ENCODE measurements at regions not wholly inside any gene's neighbourhood (a gene's known extent, or its start where the extent isn't known, plus 50 kb on each side); places are given as distances from the start of the nearest gene placed in this dataset.

GRCh38 chr17:64787921-64788271 lies 125.8 kb upstream of the SMURF2 start:
- H3K9ac ChIP-seq: no peak overlapping the region
- no peaks in the 10 kb centered on the region for H3K79me2 ChIP-seq
- no peak overlapping the region for H2AFZ ChIP-seq
- H3K4me2 ChIP-seq (ENCODE audit: low read length): no peak overlapping the region
- no peaks in the 10 kb centered on the region for H3K27me3 ChIP-seq (ENCODE audit: control insufficient read depth, insufficient read depth, low read length)
- H3K4me3 ChIP-seq (ENCODE audit: low read depth, low read length): no peak overlapping the region
- H3K27ac ChIP-seq: no peak overlapping the region
- H3K9me3 ChIP-seq (ENCODE audit: control insufficient read depth, low read length): no peaks in the 10 kb centered on the region
- TF ChIP-seq CTCF (IDR thresholded peaks at IDR 0.05): no peak
- no peaks in the 10 kb centered on the region for H3K36me3 ChIP-seq (ENCODE audit: control insufficient read depth, insufficient read depth, low read length)
- H3K4me1 ChIP-seq: no peaks in the 10 kb centered on the region

- H3K36me3 ChIP-seq (ENCODE audit: control insufficient read depth, insufficient read depth, low read length): no peaks in the 10 kb centered on the region
- H2AFZ ChIP-seq: no peak overlapping the region
- no peaks in the 10 kb centered on the region for H3K79me2 ChIP-seq
- H3K9ac ChIP-seq: no peak overlapping the region
- no peak for TF ChIP-seq CTCF (IDR thresholded peaks at IDR 0.05)
- no peaks in the 10 kb centered on the region for H3K4me1 ChIP-seq
- H3K4me3 ChIP-seq (ENCODE audit: low read depth, low read length): no peak overlapping the region
- no peaks in the 10 kb centered on the region for H3K27me3 ChIP-seq (ENCODE audit: control insufficient read depth, insufficient read depth, low read length)
- no peak overlapping the region for H3K27ac ChIP-seq
- no peaks in the 10 kb centered on the region for H3K9me3 ChIP-seq (ENCODE audit: control insufficient read depth, low read length)
- H3K4me2 ChIP-seq (ENCODE audit: low read length): no peak overlapping the region
Measured at GRCh38 chr17:64787255-64787920, 125.3 kb upstream of the SMURF2 start.

GRCh38 chr17:64786337-64786736 lies 124.2 kb upstream of the SMURF2 start:
- Histone ChIP-seq H3K4me1 (no peaks in the 10 kb centered on the region), H3K4me2 (ENCODE audit: low read length) (no peak overlapping the region), H3K4me3 (ENCODE audit: low read depth, low read length) (no peak overlapping the region), H3K79me2 (no peaks in the 10 kb centered on the region), H3K9ac (no peak overlapping the region), H3K9me3 (ENCODE audit: control insufficient read depth, low read length) (no peaks in the 10 kb centered on the region), H3K27ac (no peak overlapping the region), H3K27me3 (ENCODE audit: control insufficient read depth, insufficient read depth, low read length) (no peaks in the 10 kb centered on the region), H2AFZ (no peak overlapping the region), H3K36me3 (ENCODE audit: control insufficient read depth, insufficient read depth, low read length) (no peaks in the 10 kb centered on the region)
- TF ChIP-seq CTCF (IDR thresholded peaks at IDR 0.05): no peak

GRCh38 chr17:64785011-64785421 lies 122.9 kb upstream of the SMURF2 start:
- no peaks in the 10 kb centered on the region for H3K36me3 ChIP-seq (ENCODE audit: control insufficient read depth, insufficient read depth, low read length)
- no peak overlapping the region for H3K9ac ChIP-seq
- no peaks in the 10 kb centered on the region for H3K79me2 ChIP-seq
- no peaks in the 10 kb centered on the region for H3K4me1 ChIP-seq
- no peaks in the 10 kb centered on the region for H3K9me3 ChIP-seq (ENCODE audit: control insufficient read depth, low read length)
- H3K27me3 ChIP-seq (ENCODE audit: control insufficient read depth, insufficient read depth, low read length): no peaks in the 10 kb centered on the region
- no peak overlapping the region for H3K4me3 ChIP-seq (ENCODE audit: low read depth, low read length)
- no peak overlapping the region for H2AFZ ChIP-seq
- no peak for TF ChIP-seq CTCF (IDR thresholded peaks at IDR 0.05)
- H3K27ac ChIP-seq: no peak overlapping the region
- H3K4me2 ChIP-seq (ENCODE audit: low read length): no peak overlapping the region

- H3K9ac ChIP-seq: no peak overlapping the region
- H3K79me2 ChIP-seq: no peaks in the 10 kb centered on the region
- H3K4me1 ChIP-seq: peaks cover 3% of the 10 kb centered on the region
- H2AFZ ChIP-seq: no peak overlapping the region
- H3K36me3 ChIP-seq (ENCODE audit: control insufficient read depth, insufficient read depth, low read length): no peaks in the 10 kb centered on the region
- no peaks in the 10 kb centered on the region for H3K27me3 ChIP-seq (ENCODE audit: control insufficient read depth, insufficient read depth, low read length)
- H3K9me3 ChIP-seq (ENCODE audit: control insufficient read depth, low read length): no peaks in the 10 kb centered on the region
- no peak overlapping the region for H3K4me2 ChIP-seq (ENCODE audit: low read length)
- H3K27ac ChIP-seq: no peak overlapping the region
- no peak overlapping the region for H3K4me3 ChIP-seq (ENCODE audit: low read depth, low read length)
- TF ChIP-seq CTCF (IDR thresholded peaks at IDR 0.05): no peak
Measured at GRCh38 chr17:64784353-64785010, 122.4 kb upstream of the SMURF2 start.
